Panc1 (cell line): ENCODE measurements at regions not wholly inside any gene's neighbourhood (a gene's known extent, or its start where the extent isn't known, plus 50 kb on each side); places are given as distances from the start of the nearest gene placed in this dataset.

Experiments
- ATAC-seq: fragments of 200-7000 bp; cut with Tn5 transposase; 2 replicates; pipeline ENCODE4 v1.9.1; 2020; ENCODE audit warnings: mild to moderate bottlenecking, moderate library complexity
- BruUV-seq: library from RNA; stranded (reverse); fragments of 400-500 nt; replicated peaks from 2 replicates; lab custom pipeline; 2021; lab: Mats Ljungman, UMichigan
- CTCF ChIA-PET: fragments of 300-600 bp; sonication (Branson Sonifier 250); formaldehyde crosslinking; loops from one replicate; lab custom pipeline; 2022; ENCODE audit warnings: antibody characterized with exemption; lab: Charles Lee
- POLR2A ChIA-PET: fragments of 300-600 bp; sonication (Branson Sonifier 250); formaldehyde crosslinking; loops from one replicate; lab custom pipeline; 2022; ENCODE audit warnings: antibody characterized with exemption; lab: Charles Lee
- DNase-seq: peaks from one replicate; pipeline ENCODE4 v3.0.0-alpha.2; 2010; ENCODE audit warnings: low read depth, low spot score
- H3K27ac ChIP-seq: 2 replicates; pipeline ENCODE4 v1.5.1; 2011; ENCODE audit warnings: mild to moderate bottlenecking, low read length, inconsistent platforms
- H3K27me3 ChIP-seq: fragments of 200-500 bp; sonication (Bioruptor generic); 2 replicates; pipeline ENCODE4 v1.6.0; 2014; ENCODE audit warnings: low read length, inconsistent platforms; ENCODE audit not compliant: control insufficient read depth, insufficient read depth
- H3K36me3 ChIP-seq: fragments of 200-500 bp; sonication (Bioruptor generic); 2 replicates; pipeline ENCODE4 v1.5.1; 2014; ENCODE audit warnings: inconsistent platforms, mild to moderate bottlenecking, low read length, moderate library complexity; ENCODE audit not compliant: control insufficient read depth, insufficient read depth
- H3K4me1 ChIP-seq: 2 replicates; pipeline ENCODE4 v1.5.1; 2011; ENCODE audit warnings: inconsistent platforms, mild to moderate bottlenecking, low read length, moderate library complexity; ENCODE audit not compliant: control insufficient read depth, insufficient read depth
- H3K4me3 ChIP-seq, 2 experiments: 2 replicates each; pipeline ENCODE4 v1.5.1; 2011 to 2012; ENCODE audit warnings: low read depth in 2 of 2, low read length in 2 of 2, mild to moderate bottlenecking in 2 of 2, inconsistent platforms in 1 of 2, moderate library complexity in 1 of 2
- H3K9me3 ChIP-seq: fragments of 200-500 bp; sonication (Bioruptor generic); 2 replicates; pipeline ENCODE4 v1.5.1; 2014; ENCODE audit warnings: low read depth, mild to moderate bottlenecking, inconsistent platforms, low read length, moderate library complexity; ENCODE audit not compliant: control insufficient read depth, insufficient read depth
- POLR2AphosphoS5 ChIP-seq: IDR thresholded peaks from 2 replicates; pipeline ENCODE4 v1.6.1; 2012; ENCODE audit warnings: mild to moderate bottlenecking, low read depth, low read length, moderate library complexity
- REST ChIP-seq, 2 experiments: IDR thresholded peaks; 2 replicates each; pipeline ENCODE4 v1.6.1; 2011 to 2012; ENCODE audit warnings: low read depth in 2 of 2, control low read depth in 1 of 2, low read length in 1 of 2, mild to moderate bottlenecking in 1 of 2, moderate library complexity in 1 of 2; ENCODE audit not compliant: insufficient read depth in 1 of 2
- SIN3A ChIP-seq: IDR thresholded peaks from 2 replicates; pipeline ENCODE4 v1.6.1; 2012; ENCODE audit warnings: low read depth, mild to moderate bottlenecking, low read length, moderate library complexity, borderline replicate concordance; ENCODE audit not compliant: insufficient read depth
- TCF7L2 ChIP-seq: IDR thresholded peaks from 2 replicates; pipeline ENCODE4 v1.6.1; 2011; ENCODE audit warnings: mild to moderate bottlenecking, low read depth, low read length, inconsistent platforms
- in situ Hi-C: cut with HindIII; loops from 2 replicates; pipeline ENCODE4 v1.10.0; 2016; ENCODE audit warnings: low sequenced_read_pairs, low pct_unique_long_range_greater_than_20kb
- intact Hi-C: fragments of 100-400 bp; cut with micrococcal nuclease; formaldehyde crosslinking; loops from one replicate; pipeline ENCODE4 v1.10.0; 2022; ENCODE audit not compliant: unreplicated experiment
- TF ChIP-seq, protein P1 (sequence below): fragments of 450-650 bp; IDR thresholded peaks from 2 replicates; pipeline ENCODE4 v1.5.1; 2017; ENCODE audit warnings: mild to moderate bottlenecking

- H3K27ac ChIP-seq: no peak overlapping the region
- ATAC-seq: no peak
- H3K4me1 ChIP-seq: no peaks in the 10 kb centered on the region
- no TSS peak for BruUV-seq
- no peaks in the 10 kb centered on the region; the same call in 1 of the 2 replicates for H3K36me3 ChIP-seq
- no peaks in the 10 kb centered on the region for H3K27me3 ChIP-seq
- H3K4me3 ChIP-seq: no peak overlapping the region
- TF ChIP-seq, protein P1, sequence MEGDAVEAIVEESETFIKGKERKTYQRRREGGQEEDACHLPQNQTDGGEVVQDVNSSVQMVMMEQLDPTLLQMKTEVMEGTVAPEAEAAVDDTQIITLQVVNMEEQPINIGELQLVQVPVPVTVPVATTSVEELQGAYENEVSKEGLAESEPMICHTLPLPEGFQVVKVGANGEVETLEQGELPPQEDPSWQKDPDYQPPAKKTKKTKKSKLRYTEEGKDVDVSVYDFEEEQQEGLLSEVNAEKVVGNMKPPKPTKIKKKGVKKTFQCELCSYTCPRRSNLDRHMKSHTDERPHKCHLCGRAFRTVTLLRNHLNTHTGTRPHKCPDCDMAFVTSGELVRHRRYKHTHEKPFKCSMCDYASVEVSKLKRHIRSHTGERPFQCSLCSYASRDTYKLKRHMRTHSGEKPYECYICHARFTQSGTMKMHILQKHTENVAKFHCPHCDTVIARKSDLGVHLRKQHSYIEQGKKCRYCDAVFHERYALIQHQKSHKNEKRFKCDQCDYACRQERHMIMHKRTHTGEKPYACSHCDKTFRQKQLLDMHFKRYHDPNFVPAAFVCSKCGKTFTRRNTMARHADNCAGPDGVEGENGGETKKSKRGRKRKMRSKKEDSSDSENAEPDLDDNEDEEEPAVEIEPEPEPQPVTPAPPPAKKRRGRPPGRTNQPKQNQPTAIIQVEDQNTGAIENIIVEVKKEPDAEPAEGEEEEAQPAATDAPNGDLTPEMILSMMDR: no peak
- TF ChIP-seq REST (IDR thresholded peaks at IDR 0.05; ENCODE audit: insufficient read depth in 1 of 2, low read depth in 2 of 2, low read length in 1 of 2): no peak
- TF ChIP-seq POLR2AphosphoS5: no peak
- TF ChIP-seq TCF7L2: no peak
- no peak for TF ChIP-seq SIN3A
- no peaks in the 10 kb centered on the region for H3K9me3 ChIP-seq
- in situ Hi-C loops: no loop called here
- POLR2A ChIA-PET: no interaction called here
- CTCF ChIA-PET: no interaction called here
- intact Hi-C loops: no loop called here
- peak; percentile 1 for DNase-seq
Measured at GRCh38 chr4:166435449-166435848, 562.4 kb downstream of the TLL1 start.

GRCh38 chr4:166458756-166459155 is 585.7 kb downstream of the TLL1 start:
- ATAC-seq (no peak), DNase-seq (no peak)
- no peak overlapping the region for H3K4me3 ChIP-seq
- no peaks in the 10 kb centered on the region for H3K4me1 ChIP-seq
- CTCF ChIA-PET: no interaction called here
- H3K27ac ChIP-seq: no peak overlapping the region
- H3K36me3 ChIP-seq: no peaks in the 10 kb centered on the region
- H3K9me3 ChIP-seq: no peaks in the 10 kb centered on the region
- POLR2A ChIA-PET: no interaction called here
- no TSS peak for BruUV-seq
- TF ChIP-seq SIN3A: no peak
- TF ChIP-seq TCF7L2: no peak
- no peak for TF ChIP-seq POLR2AphosphoS5
- TF ChIP-seq, protein P1: no peak
- TF ChIP-seq REST (IDR thresholded peaks at IDR 0.05; ENCODE audit: insufficient read depth in 1 of 2, low read depth in 2 of 2, low read length in 1 of 2): no peak
- intact Hi-C loops: no loop called here
- in situ Hi-C loops: no loop called here
- no peaks in the 10 kb centered on the region for H3K27me3 ChIP-seq
